Activated CD8-positive, alpha-beta memory T cell treated with anti-CD3 and anti-CD28 coated beads, Interleukin-2, amount 50 U/mL, for 48 hours (primary cell): ENCODE measurements at regions not wholly inside any gene's neighbourhood (a gene's known extent, or its start where the extent isn't known, plus 50 kb on each side); places are given as distances from the start of the nearest gene placed in this dataset.

Experiments
- DNase-seq: peaks from one replicate; pipeline ENCODE4 v3.0.0-alpha.2; 2020

DNA sequence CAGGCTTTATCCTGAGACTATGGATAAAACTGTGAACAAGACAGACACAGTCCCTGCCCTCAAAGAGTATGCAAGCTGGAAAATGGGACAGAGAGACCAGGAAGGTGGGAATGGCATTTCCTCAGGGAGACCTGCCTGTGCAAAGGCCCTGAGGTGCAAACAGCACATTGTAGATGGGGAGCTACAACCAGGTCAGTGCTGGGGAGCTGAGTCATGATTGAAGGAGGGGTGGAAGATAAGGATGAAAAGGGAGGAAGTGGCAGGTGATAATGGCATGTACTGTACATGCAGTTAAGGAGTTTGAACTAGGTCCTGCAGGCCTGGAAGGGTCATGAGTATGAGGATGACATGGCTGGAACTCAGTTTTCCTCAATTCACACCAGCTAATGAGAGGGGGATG is 75.5 kb upstream of the BOD1 start:
- no peak for DNase-seq

DNA sequence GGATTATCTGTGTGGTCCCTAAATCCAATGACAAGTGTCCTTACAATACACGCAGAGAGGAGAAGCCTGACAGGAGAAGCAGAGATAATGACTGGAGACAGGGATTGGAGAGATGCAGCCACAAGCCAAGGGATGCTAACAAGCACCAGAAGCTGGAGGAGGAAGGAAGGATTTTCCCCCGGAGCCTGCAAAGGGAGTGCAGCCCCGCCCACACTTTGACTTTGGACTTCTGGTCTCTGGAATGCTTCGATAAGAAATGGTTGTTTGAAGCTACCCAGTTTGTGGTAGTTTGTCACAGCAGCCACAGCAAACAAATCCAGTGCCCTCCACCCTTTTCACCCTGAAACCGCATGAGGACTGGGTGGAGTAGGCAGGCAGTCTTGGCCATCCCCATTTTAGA is 77.2 kb upstream of the BOD1 start:
- no peak for DNase-seq

DNA sequence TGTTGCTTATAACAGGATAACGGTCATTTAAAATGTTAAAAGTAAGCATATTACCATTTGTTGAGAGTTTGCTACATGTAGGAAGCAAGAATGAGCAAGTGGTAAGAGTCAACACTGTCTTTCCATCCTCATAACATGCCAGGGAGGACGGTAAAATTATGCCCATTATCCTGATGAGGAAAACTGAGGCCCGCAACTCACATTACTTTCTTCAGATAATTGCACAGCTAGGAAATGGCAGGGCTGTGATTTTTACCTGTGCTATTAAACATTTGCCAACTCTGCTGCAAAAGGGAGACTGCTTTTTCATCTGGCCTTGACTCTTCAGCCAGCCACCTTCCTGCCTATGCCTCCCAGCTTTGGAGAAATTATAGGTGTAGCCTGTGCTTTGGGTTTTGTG is 79.8 kb upstream of the BOD1 start:
- no peak for DNase-seq

DNA sequence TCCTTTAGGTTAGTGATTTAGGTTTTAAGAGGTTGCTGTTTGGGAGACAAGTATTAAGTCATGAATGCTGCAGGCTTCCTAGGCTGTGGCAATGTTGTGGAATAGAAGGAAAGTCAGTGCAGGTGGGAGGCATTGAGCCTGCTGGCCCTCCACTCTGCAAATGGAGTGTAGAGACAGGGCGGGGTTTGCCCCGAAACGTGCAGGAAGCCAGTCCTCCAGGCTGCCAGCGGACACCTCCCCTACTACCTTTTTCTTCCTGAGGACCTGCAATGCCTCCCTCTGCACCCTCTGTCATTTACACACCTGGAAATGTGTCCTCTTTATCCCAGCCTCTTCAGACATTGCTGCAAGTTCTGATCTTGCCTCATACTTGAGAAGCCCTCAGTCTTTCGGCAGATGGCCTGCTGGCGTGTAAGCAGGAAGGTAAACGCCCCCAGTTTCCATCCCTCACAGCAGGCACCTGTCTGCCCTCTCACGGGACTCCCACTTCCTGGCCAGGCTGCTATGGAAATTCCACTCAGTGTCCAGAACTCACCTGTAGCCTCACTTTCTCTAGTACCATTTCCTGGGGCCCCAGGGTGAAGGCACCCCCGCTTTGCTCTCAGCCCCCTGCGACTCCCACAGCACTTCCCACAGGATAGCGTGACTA is 81.6 kb upstream of the BOD1 start:
- DNase-seq, result no peak

DNA sequence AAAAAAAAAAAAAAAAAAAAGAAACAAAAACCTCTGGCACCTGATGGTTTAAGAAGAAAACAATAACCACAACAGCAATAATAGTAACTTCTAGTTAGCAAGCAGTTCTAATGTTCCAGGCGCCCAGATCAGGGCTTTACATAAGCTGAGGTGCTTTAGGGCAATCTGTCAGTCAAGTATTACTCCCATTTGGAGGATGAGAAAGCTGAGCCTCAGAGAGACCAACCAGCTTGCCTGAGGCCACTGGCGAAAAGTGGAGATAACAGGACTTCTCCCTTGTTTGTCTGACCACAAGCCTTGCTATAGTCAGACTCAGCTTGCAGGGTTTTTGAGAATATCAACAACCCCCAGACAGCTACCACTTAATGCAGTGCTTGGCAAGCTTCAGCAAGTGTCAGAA is 83.5 kb upstream of the BOD1 start:
- no peak for DNase-seq

DNA sequence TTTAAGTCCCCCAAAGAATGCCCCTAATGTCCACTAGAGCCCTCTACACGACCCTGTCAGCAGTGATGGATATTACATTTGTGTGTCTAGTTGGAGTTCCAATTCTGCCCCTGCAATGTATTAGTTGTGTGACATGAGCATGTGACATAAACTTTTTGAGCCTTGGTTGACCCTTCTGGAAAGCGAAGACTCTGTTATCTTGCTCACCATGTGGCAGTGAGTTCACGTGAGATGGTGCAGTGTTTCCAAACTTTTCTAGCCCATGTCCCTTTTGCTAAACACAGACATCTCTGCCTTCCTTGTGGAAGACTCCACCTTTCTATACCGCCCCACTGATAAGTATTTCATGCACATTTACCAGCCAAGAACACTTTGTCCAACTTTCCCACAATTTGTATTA is 87.0 kb upstream of the BOD1 start:
- no peak for DNase-seq

DNA sequence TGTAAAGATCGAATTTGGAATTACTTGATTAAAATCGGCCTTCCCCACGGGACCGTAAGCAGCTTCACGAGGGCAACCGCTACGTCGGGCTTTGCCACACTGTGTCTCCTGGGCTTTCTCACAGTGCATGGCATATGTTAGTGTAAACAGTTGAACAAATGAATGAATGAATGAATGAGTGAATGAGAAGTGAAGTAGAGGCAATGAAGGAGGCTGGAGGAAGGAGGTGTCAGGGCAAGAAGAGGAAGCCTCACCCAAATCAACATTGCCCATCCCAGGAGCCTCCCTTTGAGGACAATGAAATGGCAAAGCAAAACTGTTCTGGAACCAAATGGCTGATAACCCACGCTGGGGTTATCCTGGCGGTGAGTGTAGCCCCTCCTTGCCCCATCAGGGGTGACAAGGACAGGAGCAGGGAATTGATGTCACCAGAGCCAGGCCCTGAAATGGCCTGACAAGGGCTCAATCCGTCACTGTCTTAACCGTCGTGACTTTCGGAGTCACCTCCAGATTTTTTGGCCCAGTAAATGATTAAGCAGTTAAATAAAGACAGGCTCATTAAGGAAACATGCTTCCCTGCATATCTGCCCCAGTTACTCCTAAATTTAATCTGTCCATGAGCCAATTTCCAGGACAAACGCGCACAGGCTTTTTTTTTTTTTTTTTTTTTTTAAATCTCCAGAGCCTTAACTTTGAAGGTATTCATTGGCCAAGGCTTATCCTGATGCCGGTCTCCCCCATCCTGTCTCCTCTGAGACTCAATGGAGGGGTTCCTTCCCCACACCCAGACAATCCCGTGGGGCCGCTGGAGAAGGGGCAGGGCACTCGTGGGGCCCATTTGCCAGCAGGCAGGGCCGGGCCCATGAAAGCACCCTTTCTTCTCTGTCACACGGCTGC is 88.4 kb upstream of the BOD1 start:
- no peak for DNase-seq

DNA sequence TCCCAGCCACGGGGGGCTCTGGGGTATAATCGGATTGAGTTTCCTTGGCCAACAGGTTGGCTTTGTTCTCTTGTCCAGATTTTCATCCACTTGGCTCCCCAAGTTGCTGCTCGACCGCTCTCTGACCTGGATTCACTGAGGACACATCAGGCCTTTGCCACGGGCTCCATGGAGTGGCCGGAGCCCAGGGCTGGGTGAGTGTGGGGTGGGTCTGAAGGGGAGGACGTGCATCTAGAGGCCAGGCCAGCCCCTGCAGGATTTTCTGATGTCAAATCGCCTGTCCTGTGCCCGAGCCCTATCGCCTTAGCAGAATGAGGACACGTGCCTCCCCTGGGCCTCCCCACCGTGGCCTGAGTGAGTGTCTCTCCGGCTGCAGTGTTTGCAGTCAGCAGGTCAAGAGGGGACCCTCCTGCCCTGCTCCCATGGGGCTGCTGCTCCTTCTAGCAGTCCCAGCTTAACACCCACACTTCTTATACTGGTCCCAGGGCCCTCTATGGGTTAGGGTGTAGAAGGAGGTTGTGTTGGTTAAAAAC is 89.1 kb upstream of the BOD1 start:
- no peak for DNase-seq

DNA sequence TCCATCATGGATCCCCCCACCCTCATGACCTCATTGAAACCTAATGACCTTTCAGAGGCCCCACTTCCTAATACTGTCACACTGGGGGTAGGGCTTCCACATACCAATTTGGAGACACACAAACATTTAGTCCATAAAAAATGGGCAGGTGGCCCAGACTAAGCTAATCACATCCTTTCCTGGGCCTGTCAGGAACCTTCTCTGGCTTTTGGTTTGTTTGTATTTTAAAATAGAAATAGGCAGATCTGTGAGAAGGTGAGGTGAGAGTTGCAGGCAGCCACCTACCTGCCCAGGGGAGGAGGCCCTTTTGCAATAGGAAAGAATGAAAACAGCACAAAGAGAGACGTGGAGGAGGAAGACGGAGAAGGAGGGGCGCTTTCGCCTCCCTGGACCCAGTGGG is 90.2 kb upstream of the BOD1 start:
- no peak for DNase-seq

DNA sequence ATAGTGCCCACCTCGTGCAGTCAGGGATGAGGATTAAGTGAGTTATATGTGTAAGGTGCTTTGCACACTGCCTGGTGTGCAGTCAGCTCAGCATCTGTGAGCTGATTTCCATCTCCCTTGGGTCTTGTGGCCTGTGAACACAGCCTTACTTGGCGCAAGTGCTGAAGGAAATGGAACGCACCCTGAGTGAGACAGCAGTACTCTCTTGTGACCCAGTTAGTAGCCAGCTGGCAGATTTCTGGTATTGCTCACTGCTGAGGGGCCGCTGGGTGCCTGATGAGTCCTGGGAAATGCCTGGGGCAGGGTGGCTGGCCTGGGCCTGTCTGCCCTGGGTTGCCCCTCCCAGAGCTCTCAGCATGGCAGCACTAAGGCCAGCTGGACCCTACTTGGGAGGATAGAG is 90.9 kb upstream of the BOD1 start:
- DNase-seq, result no peak

DNA sequence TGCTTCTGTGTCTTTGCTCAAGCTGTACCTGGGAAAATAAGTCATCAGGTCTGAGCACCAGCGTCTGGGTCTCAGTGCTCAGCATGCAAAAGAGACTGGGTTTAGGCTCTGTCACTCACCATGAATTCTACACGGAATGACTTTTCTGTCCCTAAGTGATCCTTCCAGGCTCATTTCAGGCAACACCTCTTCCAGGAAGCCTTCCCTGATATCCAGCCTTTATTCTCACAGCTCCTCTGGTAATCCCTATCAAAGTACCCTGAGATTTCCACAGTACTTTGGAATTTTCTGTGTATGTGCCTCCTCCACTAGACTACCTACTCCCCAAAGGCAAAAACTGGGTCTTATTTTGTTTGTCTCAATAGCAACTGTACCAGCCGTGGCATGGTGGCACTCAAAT is 92.7 kb upstream of the BOD1 start:
- DNase-seq, result no peak

DNA sequence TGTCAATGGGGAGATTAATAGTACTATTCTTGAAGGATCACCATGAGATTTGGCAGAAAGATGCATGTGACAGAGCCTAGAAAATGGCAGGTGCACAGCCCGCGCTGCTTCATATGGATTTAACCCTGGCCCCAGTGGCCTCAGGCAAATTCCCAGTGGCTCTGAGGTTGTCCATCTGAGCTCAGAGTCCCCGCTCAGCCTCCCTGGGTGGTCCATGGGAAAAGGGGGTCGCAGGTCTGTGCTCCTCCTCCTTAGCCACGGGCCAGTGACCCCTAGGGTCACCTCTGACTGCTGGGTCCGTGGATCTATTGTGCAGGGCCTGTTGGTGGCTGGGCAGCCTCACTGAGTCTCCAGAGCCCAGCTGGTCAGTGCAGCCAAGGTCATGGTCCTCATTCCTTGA is 93.3 kb upstream of the BOD1 start:
- DNase-seq, result no peak

DNA sequence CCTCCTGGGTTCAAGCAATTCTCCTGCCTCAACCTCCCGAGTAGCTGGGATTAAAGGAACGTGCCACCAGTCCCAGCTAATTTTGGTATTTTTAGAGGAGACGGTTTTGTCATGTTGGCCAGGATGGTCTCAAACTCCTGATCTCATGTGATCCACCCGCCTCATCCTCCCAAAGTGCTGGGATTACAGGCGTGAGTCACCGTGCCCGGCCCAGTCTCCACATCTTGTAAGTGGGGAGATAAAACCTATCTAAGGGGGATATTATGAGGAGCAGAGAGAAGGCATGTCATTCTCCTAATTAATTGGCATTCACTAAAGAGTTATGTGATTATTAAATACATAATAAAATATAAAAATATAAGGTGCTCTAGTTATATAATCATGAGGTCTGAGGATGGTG is 94.1 kb upstream of the BOD1 start:
- DNase-seq, result no peak

DNA sequence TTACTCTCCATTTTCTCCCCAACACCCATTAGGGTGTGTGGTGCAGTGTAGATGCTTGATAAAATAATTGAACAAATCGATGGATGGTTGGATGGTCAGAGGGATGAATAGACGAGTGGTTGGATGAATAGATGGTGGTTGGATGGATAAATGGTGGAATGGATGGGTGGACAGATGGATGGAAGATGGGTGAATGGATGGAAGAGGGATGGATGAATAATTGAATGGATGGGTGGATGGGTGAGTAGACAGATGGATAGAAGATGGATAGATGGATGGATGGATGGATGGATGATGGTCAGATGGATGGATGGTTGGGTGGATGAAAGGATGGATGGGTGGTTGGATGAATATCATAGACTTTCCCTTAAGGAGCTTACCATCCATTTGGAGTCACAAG is 95.0 kb upstream of the BOD1 start:
- no peak for DNase-seq

DNA sequence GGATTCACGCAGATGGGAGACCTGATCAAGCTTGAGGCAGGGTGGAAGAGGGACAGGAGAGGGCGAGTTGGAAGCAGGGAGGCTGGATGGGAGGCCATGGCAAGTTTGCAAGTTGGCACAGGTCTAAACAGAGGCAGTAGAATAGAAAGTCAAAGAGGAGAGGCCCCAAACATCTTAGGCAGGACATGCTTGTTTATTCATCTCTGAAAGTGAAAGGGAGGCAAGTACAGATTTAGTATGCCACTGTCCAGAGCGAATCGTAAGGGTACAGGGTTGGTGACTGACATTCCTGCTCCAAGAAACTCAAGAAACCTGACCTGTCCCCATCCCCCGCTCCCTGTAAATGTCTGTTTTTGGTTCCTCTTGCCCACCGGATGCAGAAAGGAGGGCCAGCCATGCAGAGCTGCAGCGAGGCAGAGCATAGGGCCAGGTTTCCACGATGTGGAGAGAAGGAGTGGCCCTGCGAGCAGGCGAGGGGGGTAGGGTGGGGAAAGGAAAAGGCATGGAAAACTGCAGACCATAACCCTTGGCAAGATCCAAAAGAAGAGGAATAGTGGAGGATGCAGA is 96.2 kb upstream of the BOD1 start:
- no peak for DNase-seq

DNA sequence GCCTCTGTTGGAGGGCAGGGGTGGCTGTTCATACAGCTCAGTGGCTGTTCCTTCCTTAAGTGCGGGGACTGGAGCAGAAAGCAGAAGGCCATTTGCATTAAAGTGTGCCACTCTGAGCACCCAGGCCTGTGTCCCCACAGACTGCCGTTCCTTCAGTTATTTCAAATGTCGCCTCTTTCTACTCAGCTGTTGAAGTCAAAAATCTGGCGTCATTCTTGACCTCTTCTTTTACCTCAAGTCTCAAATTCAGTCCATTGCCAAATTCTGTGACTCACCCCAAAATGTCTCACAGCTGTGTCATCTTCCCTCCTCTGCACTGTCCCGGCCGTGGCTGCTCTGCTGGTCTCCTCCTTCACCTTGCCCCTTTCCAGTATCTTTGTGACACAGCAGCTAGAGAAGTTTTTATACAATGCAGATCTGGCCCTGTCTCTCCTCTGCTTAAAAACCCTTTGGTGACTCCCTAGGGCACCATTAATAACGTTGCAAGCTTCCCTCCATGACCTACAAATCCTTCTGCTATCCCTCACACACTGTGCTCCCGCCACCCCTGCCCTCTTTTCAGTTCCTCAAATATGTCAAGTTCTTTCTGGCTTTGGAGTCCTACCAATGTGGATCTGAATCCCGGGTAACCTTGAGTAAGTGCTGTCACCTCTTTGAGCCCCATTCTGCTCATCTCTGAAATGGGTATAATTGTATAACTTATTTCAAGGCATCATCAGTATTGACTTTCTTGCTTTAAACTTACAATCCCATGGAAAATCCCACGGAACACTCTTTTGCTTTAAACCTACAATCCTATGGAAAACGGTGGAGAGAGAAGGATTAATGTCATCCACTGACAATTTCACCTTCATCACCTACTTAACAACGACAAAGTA is 98.3 kb upstream of the BOD1 start:
- DNase-seq, result no peak

DNA sequence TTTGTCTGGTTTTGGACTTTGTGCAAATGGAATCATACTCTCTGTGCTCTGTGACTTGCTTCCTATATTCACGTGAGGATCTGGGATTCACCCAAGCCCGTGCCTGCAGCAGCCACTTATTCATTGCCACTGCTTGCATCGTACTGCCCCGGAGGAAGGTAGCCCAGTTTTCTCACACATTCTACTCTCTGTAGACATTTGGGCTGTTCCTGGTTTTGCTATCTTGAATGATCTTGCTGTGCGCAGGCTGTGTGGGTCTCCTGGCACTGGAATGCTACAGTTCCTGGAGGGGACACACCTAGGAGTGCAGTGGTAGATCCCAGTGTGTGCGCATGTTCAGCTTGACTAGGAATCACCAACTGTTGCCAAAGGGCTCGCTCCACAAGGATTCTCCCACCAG is 99.2 kb upstream of the BOD1 start:
- no peak for DNase-seq

DNA sequence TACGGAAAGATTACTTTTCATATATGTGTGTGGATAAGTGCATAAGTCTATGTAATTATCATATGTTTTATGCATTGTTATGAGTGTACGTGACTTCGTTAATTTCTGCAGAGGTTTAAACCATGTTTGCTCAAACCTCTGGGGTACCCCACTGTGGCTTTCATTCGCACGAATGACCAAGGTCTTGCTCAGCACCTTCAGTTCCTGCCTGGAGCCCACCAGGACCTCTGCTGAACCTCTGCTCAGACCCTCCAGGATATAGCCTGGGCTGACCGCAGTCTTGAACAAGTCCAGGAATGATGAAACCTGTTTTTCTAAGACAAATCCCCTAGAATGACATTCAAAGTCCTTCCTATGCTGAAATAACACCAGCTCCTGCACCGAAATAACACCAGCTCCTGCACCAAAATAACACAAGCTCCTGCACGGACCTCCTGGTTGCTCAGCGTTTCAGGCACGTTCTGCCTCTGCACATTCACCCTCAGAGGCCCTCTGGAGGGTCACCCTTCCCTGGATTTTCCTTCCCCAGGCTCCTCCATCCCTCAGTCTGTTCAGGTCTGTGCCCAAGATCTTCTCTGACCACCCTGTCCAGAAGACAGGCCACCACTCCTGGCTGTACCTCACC is 99.7 kb upstream of the BOD1 start:
- no peak for DNase-seq

DNA sequence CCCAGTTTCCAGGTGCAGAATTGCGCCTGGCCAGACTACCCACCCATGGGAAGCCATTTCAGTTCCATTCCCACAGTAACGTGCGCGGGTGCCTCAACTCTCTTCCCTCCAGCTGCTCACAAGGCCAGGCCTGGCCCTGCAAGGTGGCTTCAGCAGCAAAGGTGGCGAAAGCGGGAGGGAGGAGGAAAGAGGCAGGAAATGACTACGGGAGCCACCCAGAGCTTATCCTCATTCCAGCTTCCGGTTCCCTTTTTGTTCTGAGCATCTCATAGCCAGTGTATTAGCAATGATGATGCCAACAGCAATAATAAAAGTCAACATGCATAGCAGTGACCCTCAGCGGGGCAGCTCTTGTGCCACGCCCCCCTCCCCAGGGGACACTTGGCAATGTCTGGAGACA is 101.5 kb upstream of the BOD1 start:
- DNase-seq, result no peak

DNA sequence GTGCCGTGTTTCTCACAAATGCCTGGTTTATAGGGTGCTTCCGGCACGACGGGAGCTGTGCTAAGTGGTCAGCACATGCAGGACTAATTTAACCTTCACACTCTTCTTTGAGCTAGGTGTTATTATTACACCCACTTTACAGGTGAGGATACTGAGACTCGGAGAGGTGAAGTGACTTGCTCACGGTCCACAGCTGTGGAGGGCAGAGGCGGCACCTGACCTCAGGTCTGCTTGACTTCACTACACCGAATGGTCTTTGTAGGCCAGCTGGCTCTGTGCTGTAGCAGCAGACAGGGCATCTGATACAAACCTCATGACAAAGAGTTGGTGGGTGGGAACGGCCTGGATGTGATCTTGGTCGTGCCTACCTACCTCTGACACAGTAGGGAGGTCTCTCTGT is 102.0 kb upstream of the BOD1 start:
- DNase-seq, result no peak

DNA sequence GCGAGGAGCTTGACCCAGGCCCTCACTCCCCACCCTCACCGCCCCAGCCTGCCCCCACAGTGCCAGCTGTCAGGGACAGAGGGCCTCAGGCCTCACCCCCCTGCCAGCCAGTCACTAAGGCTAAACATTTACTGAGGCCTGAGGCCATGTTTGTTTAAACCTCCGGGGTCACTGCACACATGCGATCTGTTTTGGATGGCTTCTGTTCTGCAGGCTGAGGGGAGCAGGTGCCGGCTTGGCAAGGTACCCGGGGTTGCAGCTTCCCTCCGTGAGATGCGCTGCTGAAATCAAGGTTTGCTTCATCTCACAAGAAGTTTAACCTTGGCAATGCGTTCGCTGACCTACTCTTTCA is 103.3 kb upstream of the BOD1 start:
- no peak for DNase-seq

DNA sequence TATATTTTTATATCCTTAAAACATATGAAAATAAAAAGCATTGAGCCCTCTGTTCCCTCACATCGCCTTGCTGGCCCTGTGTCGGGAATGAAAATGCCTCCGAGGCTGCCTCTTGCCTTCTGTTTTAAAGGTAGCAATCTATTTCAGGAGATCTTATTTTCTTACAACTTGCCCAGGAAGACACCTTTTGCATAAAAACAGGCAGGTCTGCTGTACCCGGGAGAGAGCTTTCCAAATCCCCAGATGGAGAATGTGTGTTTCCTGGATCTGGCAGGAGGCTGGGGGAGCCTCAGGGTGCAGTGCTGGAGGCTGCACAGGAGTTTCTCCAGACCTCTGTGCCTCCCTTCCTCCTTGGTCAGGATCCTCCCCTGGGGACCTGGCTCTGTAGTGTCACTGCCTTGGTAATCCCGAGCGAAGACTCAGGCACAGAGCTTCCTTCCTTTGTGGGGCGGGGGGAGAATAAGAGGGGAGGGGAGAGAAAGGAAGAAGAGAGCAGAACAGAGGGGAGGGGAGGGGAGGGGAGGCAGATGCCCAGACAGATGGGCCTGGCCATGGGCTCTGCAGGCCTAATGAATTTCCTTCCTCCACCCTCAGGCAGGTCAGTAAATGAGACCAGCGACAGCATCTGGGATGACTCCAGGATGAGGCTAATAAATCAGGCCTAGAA is 104.0 kb upstream of the BOD1 start:
- DNase-seq, result no peak
